CD4-positive, alpha-beta T cell treated with Interleukin-6 for 4 hours (primary cell): ENCODE measurements at regions not wholly inside any gene's neighbourhood (a gene's known extent, or its start where the extent isn't known, plus 50 kb on each side); places are given as distances from the start of the nearest gene placed in this dataset.
"Not testable (repeated sequence)": the region's sequence is repeated elsewhere in the genome, so short reads cannot be mapped to it uniquely, and the experiment has no call there.

Source experiments
- DNase-seq: peaks from one replicate; pipeline ENCODE4 v3.0.0-alpha.2; 2020; ENCODE audit warnings: mixed read lengths

- DNase-seq: no peak
Measured at GRCh38 chr14:85165094-85165493, 364.9 kb upstream of the FLRT2 start.

- DNase-seq: no peak
Measured at GRCh38 chr14:85169381-85169780, 360.6 kb upstream of the FLRT2 start.

- no peak for DNase-seq
Measured at GRCh38 chr14:85172290-85172689, 357.7 kb upstream of the FLRT2 start.

DNA sequence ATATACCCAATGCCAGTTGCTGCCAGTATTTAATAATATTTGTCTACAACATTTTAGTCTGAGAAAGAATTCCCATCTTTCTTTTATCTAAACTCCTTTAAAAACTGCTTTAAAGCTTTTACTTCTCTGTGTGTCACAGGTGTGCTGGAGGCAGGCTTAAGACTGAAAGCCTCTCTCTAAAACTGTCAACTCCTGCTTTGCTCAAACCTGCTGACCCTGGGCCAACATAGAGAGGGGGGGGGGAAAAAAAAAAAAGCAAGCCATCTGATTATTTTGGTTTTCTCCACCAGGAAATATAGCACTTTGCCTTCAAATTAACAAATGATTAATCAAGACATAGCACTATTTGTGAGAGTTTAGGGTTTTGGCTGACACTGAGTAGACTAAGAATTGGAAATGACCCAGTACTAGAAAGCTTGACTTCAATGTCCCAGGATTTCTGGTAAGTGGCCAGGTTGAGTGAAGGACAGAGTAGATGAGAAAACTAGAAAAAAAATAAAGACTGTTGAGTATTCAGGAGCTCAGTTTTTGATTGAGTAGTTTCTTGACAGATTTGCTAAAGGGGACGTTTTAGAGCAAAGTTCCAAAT is 357.0 kb upstream of the FLRT2 start:
- no peak for DNase-seq

- DNase-seq: no peak
Measured at GRCh38 chr14:85175556-85175955, 354.4 kb upstream of the FLRT2 start.

- DNase-seq: no peak
Measured at GRCh38 chr14:85178864-85179263, 351.1 kb upstream of the FLRT2 start.

DNA sequence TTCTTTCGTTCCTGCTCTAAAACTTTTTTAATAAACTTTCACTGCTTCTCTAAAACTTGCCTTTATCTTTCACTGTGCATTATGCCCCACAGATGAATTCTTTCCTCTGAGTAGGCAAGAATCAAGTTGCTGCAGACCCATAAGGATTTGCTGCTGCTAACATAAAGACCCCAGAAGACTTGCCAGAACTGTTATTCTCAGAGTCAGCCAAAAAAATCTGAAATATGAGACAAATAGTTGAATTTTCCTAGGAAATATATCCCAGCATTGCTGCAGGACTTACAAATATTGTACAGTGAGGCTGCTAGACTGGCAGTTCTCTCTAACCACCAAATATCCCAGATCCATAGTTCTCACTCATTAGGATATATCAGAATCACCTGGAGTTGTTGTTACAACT is 349.1 kb upstream of the FLRT2 start:
- no peak for DNase-seq

GRCh38 chr14:85182282-85182681 is 347.7 kb upstream of the FLRT2 start:
- DNase-seq: no peak

DNA sequence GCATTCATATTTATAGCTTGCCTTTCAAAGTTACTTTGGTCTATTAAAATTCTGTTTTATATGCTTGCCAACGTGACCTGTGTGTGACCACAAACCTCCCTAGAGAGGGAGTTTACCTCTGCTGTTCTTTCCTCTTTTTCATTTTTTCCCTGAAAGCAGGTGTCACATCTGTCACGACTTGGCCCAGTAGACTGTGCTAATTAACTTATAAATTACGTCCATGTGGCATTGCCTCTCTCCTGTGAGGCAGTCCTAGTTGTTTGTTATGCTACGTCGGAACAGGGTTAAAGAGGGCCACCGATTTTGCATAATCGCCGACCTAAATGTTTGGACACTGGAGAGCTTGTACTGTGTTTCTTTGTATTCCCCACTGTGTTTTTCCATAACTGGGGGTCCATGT is 343.9 kb upstream of the FLRT2 start:
- no peak for DNase-seq

- DNase-seq: no peak
Measured at GRCh38 chr14:85187521-85187920, 342.4 kb upstream of the FLRT2 start.

DNA sequence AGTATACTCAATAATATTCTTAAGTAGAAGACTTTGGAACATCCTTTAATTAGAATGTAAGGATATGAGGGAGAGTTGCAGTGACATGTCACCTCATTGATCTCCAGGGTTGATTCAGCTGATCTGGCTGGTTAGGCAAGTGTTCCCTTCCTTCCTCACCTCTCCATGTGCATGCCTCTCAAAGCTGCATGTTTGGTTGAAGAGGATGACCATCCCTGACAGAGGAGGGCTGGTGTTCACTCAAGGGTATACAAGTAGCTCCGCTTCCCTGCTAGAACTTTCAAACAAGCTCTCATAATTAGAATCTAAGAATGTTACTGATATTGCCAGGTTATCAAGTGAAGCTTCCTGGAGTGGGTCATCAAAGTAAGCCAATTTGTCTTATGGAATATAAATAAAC is 341.1 kb upstream of the FLRT2 start:
- no peak for DNase-seq

- DNase-seq: not testable (repeated sequence)
Measured at GRCh38 chr14:85189253-85189652, 340.7 kb upstream of the FLRT2 start.

DNA sequence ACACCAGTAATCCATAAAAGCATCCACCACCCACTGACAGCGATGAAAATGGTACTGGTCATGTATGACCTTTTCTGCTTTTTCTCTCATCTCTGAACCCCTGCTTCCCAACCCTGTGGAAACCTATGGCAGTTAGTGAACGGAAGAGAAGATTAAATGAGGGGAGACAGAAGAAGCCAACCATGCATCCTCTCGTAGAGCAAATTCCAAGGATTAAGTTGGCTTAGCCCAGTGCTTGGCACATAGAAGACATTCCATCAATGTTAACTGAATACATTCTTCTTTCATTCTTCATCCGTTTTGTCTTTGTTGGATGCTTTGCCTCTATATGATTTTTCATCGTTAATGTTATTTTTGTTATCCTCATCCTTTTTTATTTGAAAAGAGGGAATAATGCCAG is 339.7 kb upstream of the FLRT2 start:
- no peak for DNase-seq

DNA sequence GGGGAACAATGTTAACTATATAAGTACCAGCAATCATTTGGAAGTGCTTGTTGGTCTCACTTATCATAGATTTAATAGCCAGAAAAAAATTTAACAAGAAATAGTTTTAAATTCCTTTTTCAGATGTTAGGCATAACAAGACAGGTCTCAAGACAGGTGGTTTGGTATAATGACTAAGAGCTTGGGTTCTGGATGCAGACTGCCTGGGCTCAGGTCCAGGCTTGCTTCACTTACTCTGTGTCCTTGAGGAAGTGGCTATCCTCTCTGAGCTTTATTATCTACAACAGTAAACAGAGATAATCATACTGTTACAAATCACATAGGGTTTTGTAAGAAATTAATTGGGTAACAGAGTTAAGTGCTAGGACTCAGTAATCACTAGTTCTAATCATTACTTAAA is 338.0 kb upstream of the FLRT2 start:
- no peak for DNase-seq

DNA sequence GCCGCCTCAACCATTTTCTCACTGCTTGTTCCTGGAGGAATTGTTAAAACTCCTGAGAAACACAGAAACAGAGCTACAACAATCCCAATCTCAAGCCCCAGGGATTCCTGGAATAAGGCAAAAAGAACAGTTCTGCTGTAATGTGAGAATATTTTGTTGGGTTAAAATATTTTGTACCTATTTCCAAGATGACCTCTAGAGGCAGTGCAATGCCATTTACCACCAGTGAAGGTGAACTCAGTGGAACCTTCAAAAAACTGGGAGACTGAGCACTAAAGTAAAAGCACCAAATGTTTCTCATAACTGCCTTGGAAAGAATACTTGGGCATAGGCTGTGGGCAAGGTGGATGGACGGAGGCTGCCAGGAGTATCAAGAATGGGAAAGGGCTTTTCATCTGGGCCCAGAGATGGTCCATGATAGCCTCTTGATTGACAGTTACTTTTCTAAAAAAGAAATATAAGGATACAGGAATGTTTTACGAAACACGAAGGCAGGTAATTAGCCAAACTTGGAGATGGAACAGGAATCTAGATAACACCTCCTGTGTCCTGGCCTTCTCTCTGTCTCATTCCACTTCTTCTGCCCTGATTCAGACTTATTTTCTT is 334.0 kb upstream of the FLRT2 start:
- no peak for DNase-seq

GRCh38 chr14:85198001-85198400 is 331.9 kb upstream of the FLRT2 start:
- DNase-seq: no peak

DNA sequence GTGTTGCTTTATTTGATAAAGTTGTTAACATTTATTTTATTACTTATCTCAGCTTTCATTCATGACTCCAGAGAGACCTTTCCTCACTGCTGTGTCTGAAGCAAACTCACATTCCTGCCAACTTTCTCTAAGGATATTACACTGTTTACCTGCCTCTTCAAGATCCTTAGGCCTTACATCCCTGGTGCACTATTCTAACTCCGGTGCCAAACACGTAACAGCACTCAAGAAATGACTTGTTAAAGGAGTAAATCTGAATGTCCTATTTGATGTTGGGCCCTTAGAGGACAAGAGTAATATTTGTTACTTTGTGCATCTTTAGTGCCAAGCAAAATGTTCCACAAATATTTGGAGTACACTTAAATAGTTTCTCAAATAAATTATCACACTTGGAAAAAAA is 324.1 kb upstream of the FLRT2 start:
- no peak for DNase-seq

- DNase-seq: no peak
Measured at GRCh38 chr14:85214471-85214870, 315.5 kb upstream of the FLRT2 start.

DNA sequence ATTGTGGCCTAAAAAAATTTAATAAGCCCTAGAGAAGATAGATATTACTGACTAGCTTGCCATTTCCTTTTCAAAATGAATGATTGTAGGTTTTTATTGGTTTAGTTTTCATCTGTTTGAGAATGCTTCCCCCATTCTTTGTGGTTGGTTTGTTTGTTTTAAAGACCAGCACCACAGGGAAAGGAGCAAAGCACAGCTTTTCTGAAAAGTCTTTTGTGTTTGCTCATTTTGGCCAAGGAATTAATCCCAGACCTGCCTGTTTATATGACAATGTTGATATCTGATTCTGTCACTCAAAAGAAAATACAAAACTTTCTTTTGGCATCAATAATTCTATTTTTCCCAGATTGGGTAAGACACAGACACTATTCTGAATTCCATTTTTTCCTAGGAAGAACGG is 312.5 kb upstream of the FLRT2 start:
- DNase-seq: no peak

- DNase-seq: no peak
Measured at GRCh38 chr14:85218982-85219381, 311.0 kb upstream of the FLRT2 start.

- DNase-seq: no peak
Measured at GRCh38 chr14:85221832-85222231, 308.1 kb upstream of the FLRT2 start.

- DNase-seq: no peak
Measured at GRCh38 chr14:85222341-85222740, 307.6 kb upstream of the FLRT2 start.

GRCh38 chr14:85223667-85224066 is 306.3 kb upstream of the FLRT2 start:
- DNase-seq: no peak

- DNase-seq: no peak
Measured at GRCh38 chr14:85224241-85224640, 305.7 kb upstream of the FLRT2 start.

- no peak for DNase-seq
Measured at GRCh38 chr14:85233756-85234155, 296.2 kb upstream of the FLRT2 start.
